ENCODE measurements at regions not wholly inside any gene's neighbourhood (a gene's known extent, or its start where the extent isn't known, plus 50 kb on each side); places are given as distances from the start of the nearest gene placed in this dataset.
"Not testable (repeated sequence)": the region's sequence is repeated elsewhere in the genome, so short reads cannot be mapped to it uniquely, and the experiment has no call there.

- intact Hi-C loops (cut with DNase I), result no loop called here
- DNase-seq (no peak), ATAC-seq (no peak)
Measured at GRCh38 chr5:114070093-114070722, 291.7 kb upstream of the KCNN2 start.

- intact Hi-C loops (cut with DNase I), result no loop called here
- DNase-seq, result no peak
- ATAC-seq, result no peak
Measured at GRCh38 chr5:114089259-114089658, 272.6 kb upstream of the KCNN2 start.

GRCh38 chr5:114097570-114097969 is 264.3 kb upstream of the KCNN2 start:
- DNase-seq (no peak), ATAC-seq (no peak)
- intact Hi-C loops (cut with DNase I), result no loop called here

- intact Hi-C loops (cut with DNase I), result no loop called here
- no peak for DNase-seq
- no peak for ATAC-seq
Measured at GRCh38 chr5:114099161-114099560, 262.7 kb upstream of the KCNN2 start.

GRCh38 chr5:114101153-114101552 is 260.7 kb upstream of the KCNN2 start:
- intact Hi-C loops (cut with DNase I), result loop anchor here in 1 of 2 donors (5.0 kb wide), 2 partner anchors 201 to 346 kb away; no protein-coding TSS in a partner anchor
- ATAC-seq (no peak), DNase-seq (no peak)

GRCh38 chr5:114113604-114114003 is 248.3 kb upstream of the KCNN2 start:
- no peak for DNase-seq
- intact Hi-C loops (cut with DNase I), result no loop called here
- ATAC-seq, result peak in 1 of 2 donors; percentile 53

- no peak for ATAC-seq
- intact Hi-C loops (cut with DNase I), result no loop called here
Measured at GRCh38 chr5:114116981-114117380, 244.9 kb upstream of the KCNN2 start.

GRCh38 chr5:114118511-114118910 is 243.4 kb upstream of the KCNN2 start:
- DNase-seq (no peak), ATAC-seq (no peak)
- intact Hi-C loops (cut with DNase I), result no loop called here

More at GRCh38 chr5:114116981-114117380, 244.9 kb upstream of the KCNN2 start:
- DNase-seq, result no peak

GRCh38 chr5:114120166-114120565 is 241.7 kb upstream of the KCNN2 start:
- ATAC-seq (no peak), DNase-seq (no peak)
- intact Hi-C loops (cut with DNase I), result no loop called here

GRCh38 chr5:114122852-114123251 is 239.0 kb upstream of the KCNN2 start:
- intact Hi-C loops (cut with DNase I), result no loop called here
- DNase-seq, result no peak
- ATAC-seq, result no peak

GRCh38 chr5:114123654-114124053 is 238.2 kb upstream of the KCNN2 start:
- intact Hi-C loops (cut with DNase I), result no loop called here
- no peak for DNase-seq
- no peak for ATAC-seq

- no peak for ATAC-seq
- DNase-seq, result no peak
- intact Hi-C loops (cut with DNase I), result no loop called here
Measured at GRCh38 chr5:114146398-114146797, 215.5 kb upstream of the KCNN2 start.

- intact Hi-C loops (cut with DNase I), result no loop called here
- no peak for ATAC-seq
- no peak for DNase-seq
Measured at GRCh38 chr5:114148253-114148652, 213.6 kb upstream of the KCNN2 start.

- DNase-seq; ATAC-seq; intact Hi-C loops (cut with DNase I): not testable (repeated sequence)
Measured at GRCh38 chr5:114148728-114149127, 213.1 kb upstream of the KCNN2 start.

- no peak for DNase-seq
- intact Hi-C loops (cut with DNase I), result no loop called here
- peak in 1 of 2 donors; percentile 87 for ATAC-seq
Measured at GRCh38 chr5:114152656-114153360, 209.1 kb upstream of the KCNN2 start.

- ATAC-seq (no peak), DNase-seq (no peak)
- intact Hi-C loops (cut with DNase I), result no loop called here
Measured at GRCh38 chr5:114153392-114153791, 208.5 kb upstream of the KCNN2 start.

GRCh38 chr5:114153833-114154232 is 208.0 kb upstream of the KCNN2 start:
- peak in 1 of 2 donors; percentile 38 for ATAC-seq
- DNase-seq, result no peak
- intact Hi-C loops (cut with DNase I), result no loop called here

- ATAC-seq, result no peak
- intact Hi-C loops (cut with DNase I), result no loop called here
- DNase-seq, result no peak
Measured at GRCh38 chr5:114166081-114166480, 195.8 kb upstream of the KCNN2 start.

- no peak for DNase-seq
- no peak for ATAC-seq
- intact Hi-C loops (cut with DNase I), result no loop called here
Measured at GRCh38 chr5:114174131-114174530, 187.7 kb upstream of the KCNN2 start.

- intact Hi-C loops (cut with DNase I), result no loop called here
Measured at GRCh38 chr5:114174837-114175236, 187.0 kb upstream of the KCNN2 start.

GRCh38 chr5:114176356-114176755 is 185.5 kb upstream of the KCNN2 start:
- no peak for DNase-seq
- intact Hi-C loops (cut with DNase I), result no loop called here
- ATAC-seq, result peak in 1 of 2 donors; percentile 49

More at GRCh38 chr5:114174837-114175236, 187.0 kb upstream of the KCNN2 start:
- ATAC-seq (no peak), DNase-seq (no peak)
